CD4-positive, alpha-beta T cell (primary cell): ENCODE measurements at regions not wholly inside any gene's neighbourhood (a gene's known extent, or its start where the extent isn't known, plus 50 kb on each side); places are given as distances from the start of the nearest gene placed in this dataset.

ENCODE experiments used
- ATAC-seq: fragments of 200-7000 bp; cut with Tn5 transposase; one replicate; pipeline ENCODE4 v1.10.0; 2022; ENCODE audit warnings: mild to moderate bottlenecking; ENCODE audit not compliant: poor library complexity
- CTCF ChIA-PET: fragments of 350-600 bp; sonication (Branson Sonifier 250); formaldehyde crosslinking; loops from one replicate; lab custom pipeline; 2021; ENCODE audit warnings: antibody characterized with exemption, inconsistent platforms; lab: Charles Lee
- POLR2A ChIA-PET: fragments of 350-600 bp; sonication (Branson Sonifier 250); formaldehyde crosslinking; loops from one replicate; lab custom pipeline; 2021; ENCODE audit warnings: antibody characterized with exemption, inconsistent platforms; lab: Charles Lee
- DNase-seq, 14 experiments: peaks; one replicate each; pipeline ENCODE4 v3.0.0-alpha.2; 2013 to 2020; ENCODE audit warnings: mixed read lengths in 2 of 14
- H3K27ac ChIP-seq, 2 donors: one replicate each; pipeline versions ENCODE4 v1.5.1 to v1.7.0; 2013; ENCODE audit warnings: low read length in 2 of 2, low read depth in 1 of 2, mild to moderate bottlenecking in 1 of 2
- H3K27me3 ChIP-seq, 2 experiments: 1 replicate in 1 of 2; 2 replicates in 1 of 2; pipeline versions ENCODE4 v1.6.1 to v1.7.0; 2013; ENCODE audit warnings: low read length in 2 of 2, control low read depth in 1 of 2, mild to moderate bottlenecking in 1 of 2, moderate library complexity in 1 of 2; ENCODE audit not compliant: insufficient read depth in 2 of 2, control insufficient read depth in 1 of 2
- H3K36me3 ChIP-seq: one replicate; pipeline ENCODE4 v1.6.1; 2013; ENCODE audit warnings: low read length, control low read depth; ENCODE audit not compliant: insufficient read depth
- H3K4me1 ChIP-seq: one replicate; pipeline ENCODE4 v1.6.1; 2013; ENCODE audit warnings: low read length, control low read depth; ENCODE audit not compliant: insufficient read depth
- H3K4me3 ChIP-seq: one replicate; pipeline ENCODE4 v1.5.1; 2013; ENCODE audit warnings: mild to moderate bottlenecking, low read length, moderate library complexity
- H3K9me3 ChIP-seq, 2 experiments: 1 replicate in 1 of 2; 2 replicates in 1 of 2; pipeline versions ENCODE4 v1.6.1 to v1.7.0; 2013; ENCODE audit warnings: low read length in 2 of 2, mild to moderate bottlenecking in 2 of 2, control low read depth in 1 of 2, moderate library complexity in 1 of 2; ENCODE audit not compliant: control insufficient read depth in 1 of 2, insufficient read depth in 1 of 2
- H3K27ac Mint-ChIP-seq: one replicate; pipeline ENCODE4 v1.8.0; 2020; ENCODE audit warnings: mixed read lengths
- H3K27me3 Mint-ChIP-seq: one replicate; pipeline ENCODE4 v1.8.0; 2021; ENCODE audit warnings: mixed read lengths
- H3K36me3 Mint-ChIP-seq: one replicate; pipeline ENCODE4 v1.8.0; 2021; ENCODE audit warnings: low read depth, mixed read lengths
- H3K4me1 Mint-ChIP-seq: one replicate; pipeline ENCODE4 v1.8.0; 2021; ENCODE audit warnings: low read depth, mixed read lengths
- H3K4me3 Mint-ChIP-seq: one replicate; pipeline ENCODE4 v1.8.0; 2020; ENCODE audit warnings: mild to moderate bottlenecking, mixed read lengths
- H3K9me3 Mint-ChIP-seq: one replicate; pipeline ENCODE4 v1.8.0; 2020; ENCODE audit warnings: mixed read lengths
- intact Hi-C, 2 experiments: fragments of 100-400 bp; cut with DNase I in 1 of 2; cut with micrococcal nuclease in 1 of 2; formaldehyde crosslinking; loops; one replicate each; pipeline versions ENCODE4 v1.15.1 to v1.9.0; 2023 to 2025; cut with DNase I, micrococcal nuclease
- TF ChIP-seq, protein P1 (sequence below): fragments of 200-600 bp; IDR thresholded peaks from one replicate; pipeline ENCODE4 v1.8.0; 2022; ENCODE audit warnings: antibody characterized with exemption, mild to moderate bottlenecking

DNA sequence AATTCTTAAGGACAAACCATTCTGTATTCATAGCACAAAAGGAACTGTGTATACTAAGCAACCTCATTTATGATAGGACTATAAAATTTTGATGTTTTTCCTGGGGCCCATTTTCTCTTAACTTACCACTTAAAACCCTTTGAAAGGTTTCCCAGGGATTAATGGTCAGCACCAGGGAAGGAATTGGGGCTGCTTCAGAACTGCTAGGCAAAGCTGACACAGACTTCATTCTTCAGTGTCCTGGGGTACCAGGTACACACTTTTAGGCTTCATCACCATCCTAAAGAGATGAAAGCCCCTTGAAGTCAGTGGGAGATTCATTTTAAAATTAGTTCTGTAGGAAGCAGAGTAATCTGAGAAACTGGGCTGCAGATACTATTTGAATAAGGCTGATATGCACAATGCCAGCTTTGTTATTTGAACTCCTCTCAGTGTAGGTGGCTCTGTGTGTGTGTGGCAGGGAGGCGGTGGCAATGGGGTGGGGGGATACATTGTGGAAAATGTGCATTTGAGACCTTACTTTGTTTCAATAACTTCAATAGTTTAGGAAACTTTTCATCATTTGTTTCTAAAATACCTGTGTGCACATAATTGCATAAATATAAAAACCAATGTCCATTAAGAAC, 329.3 kb upstream of the DCN start:
- Mint-ChIP-seq H3K4me1 (no peaks in the 10 kb centered on the region), H3K27me3 (peaks cover 11% of the 10 kb centered on the region), H3K9me3 (no peaks in the 10 kb centered on the region), H3K36me3 (no peaks in the 10 kb centered on the region), H3K27ac (no peak overlapping the region), H3K4me3 (no peak overlapping the region)
- no peak overlapping the region for H3K27ac ChIP-seq
- ATAC-seq (no peak), DNase-seq (no peak)
- ChIA-PET CTCF (no interaction called here), POLR2A (no interaction called here)
- TF ChIP-seq, protein P1, sequence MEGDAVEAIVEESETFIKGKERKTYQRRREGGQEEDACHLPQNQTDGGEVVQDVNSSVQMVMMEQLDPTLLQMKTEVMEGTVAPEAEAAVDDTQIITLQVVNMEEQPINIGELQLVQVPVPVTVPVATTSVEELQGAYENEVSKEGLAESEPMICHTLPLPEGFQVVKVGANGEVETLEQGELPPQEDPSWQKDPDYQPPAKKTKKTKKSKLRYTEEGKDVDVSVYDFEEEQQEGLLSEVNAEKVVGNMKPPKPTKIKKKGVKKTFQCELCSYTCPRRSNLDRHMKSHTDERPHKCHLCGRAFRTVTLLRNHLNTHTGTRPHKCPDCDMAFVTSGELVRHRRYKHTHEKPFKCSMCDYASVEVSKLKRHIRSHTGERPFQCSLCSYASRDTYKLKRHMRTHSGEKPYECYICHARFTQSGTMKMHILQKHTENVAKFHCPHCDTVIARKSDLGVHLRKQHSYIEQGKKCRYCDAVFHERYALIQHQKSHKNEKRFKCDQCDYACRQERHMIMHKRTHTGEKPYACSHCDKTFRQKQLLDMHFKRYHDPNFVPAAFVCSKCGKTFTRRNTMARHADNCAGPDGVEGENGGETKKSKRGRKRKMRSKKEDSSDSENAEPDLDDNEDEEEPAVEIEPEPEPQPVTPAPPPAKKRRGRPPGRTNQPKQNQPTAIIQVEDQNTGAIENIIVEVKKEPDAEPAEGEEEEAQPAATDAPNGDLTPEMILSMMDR = no peak
- no peaks in the 10 kb centered on the region for H3K27me3 ChIP-seq
- H3K36me3 ChIP-seq = no peaks in the 10 kb centered on the region
- H3K9me3 ChIP-seq = no peaks in the 10 kb centered on the region
- no peak overlapping the region for H3K4me3 ChIP-seq
- intact Hi-C loops = no loop called here
- H3K4me1 ChIP-seq = no peaks in the 10 kb centered on the region

GRCh38 chr12:91507754-91508153, 325.1 kb upstream of the DCN start:
- Mint-ChIP-seq H3K27me3 (peaks cover 6% of the 10 kb centered on the region), H3K9me3 (no peaks in the 10 kb centered on the region), H3K4me3 (no peak overlapping the region), H3K4me1 (no peaks in the 10 kb centered on the region), H3K36me3 (no peaks in the 10 kb centered on the region), H3K27ac (no peak overlapping the region)
- POLR2A ChIA-PET = no interaction called here
- CTCF ChIA-PET = interaction anchor here (0.9 kb wide), 1 partner anchor 15 kb away, joined by 3 read pairs; no protein-coding TSS in a partner anchor
- DNase-seq = no peak
- intact Hi-C loops = no loop called here
- H3K27me3 ChIP-seq = no peaks in the 10 kb centered on the region
- H3K36me3 ChIP-seq = no peaks in the 10 kb centered on the region
- TF ChIP-seq, protein P1 = no peak
- H3K4me3 ChIP-seq = no peak overlapping the region
- no peak overlapping the region for H3K27ac ChIP-seq
- ATAC-seq = no peak
- no peaks in the 10 kb centered on the region for H3K9me3 ChIP-seq
- H3K4me1 ChIP-seq = no peaks in the 10 kb centered on the region

GRCh38 chr12:91506452-91506851, 323.8 kb upstream of the DCN start:
- no peak overlapping the region for H3K27ac Mint-ChIP-seq
- no peaks in the 10 kb centered on the region for H3K36me3 Mint-ChIP-seq
- H3K9me3 ChIP-seq = peaks cover 0 to 3% of the 10 kb centered on the region in 2 experiments
- no peaks in the 10 kb centered on the region for H3K27me3 ChIP-seq
- H3K4me3 ChIP-seq = no peak overlapping the region
- intact Hi-C loops = no loop called here
- H3K27me3 Mint-ChIP-seq = peaks cover 4% of the 10 kb centered on the region
- H3K9me3 Mint-ChIP-seq = no peaks in the 10 kb centered on the region
- TF ChIP-seq, protein P1 = no peak
- no peaks in the 10 kb centered on the region for H3K36me3 ChIP-seq
- H3K27ac ChIP-seq = no peak overlapping the region
- no peak overlapping the region for H3K4me3 Mint-ChIP-seq
- POLR2A ChIA-PET = no interaction called here
- CTCF ChIA-PET = no interaction called here
- H3K4me1 Mint-ChIP-seq = no peaks in the 10 kb centered on the region
- ATAC-seq (no peak), DNase-seq (no peak)
- no peaks in the 10 kb centered on the region for H3K4me1 ChIP-seq
